ENCODE measurements at regions not wholly inside any gene's neighbourhood (a gene's known extent, or its start where the extent isn't known, plus 50 kb on each side); places are given as distances from the start of the nearest gene placed in this dataset.
"Not testable (repeated sequence)": the region's sequence is repeated elsewhere in the genome, so short reads cannot be mapped to it uniquely, and the experiment has no call there.

DNA sequence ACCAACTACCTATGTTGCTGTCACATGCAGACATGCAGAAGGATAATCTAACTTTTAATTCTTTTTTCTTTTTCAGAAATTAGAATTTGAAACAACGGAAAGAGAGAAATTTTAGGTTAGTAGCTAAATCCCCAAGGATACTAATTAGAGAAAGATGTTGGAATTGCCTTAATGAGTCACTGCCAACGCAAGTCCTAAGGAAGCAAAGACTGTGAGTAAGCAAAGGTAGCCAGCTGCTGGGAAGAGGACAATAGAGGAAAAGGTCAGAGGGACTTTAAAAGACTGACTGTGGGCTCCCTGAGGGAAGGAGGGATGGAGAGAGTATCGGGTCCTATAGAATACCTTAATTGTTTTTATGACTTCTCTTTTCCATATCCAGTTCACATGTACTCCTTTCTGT, 461.9 kb upstream of the PAPPA start:
- CTCF ChIA-PET, result no interaction called here

DNA sequence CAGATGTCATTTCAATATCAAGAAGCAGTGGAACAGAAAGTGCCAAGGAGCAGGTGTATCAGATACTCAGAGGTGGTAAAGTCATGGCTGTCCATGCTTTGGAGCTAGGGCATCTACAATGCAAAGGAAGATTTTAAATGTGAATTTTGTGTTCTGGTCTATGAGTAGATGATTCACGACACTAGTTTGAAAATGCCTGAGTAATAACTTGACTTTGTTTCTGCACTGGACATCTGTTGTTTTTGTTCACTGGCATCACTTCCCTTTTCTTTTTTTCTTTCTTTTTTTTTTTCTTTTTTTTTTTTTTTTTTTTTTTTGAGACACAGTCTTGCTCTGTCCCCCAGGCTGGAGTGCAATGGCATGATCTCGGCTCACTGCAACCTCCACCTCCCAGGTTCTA, 460.7 kb upstream of the PAPPA start:
- H3K4me3 ChIP-seq (ENCODE audit: control insufficient read depth in 1 of 2, extremely low read depth in 1 of 2, low read length in 1 of 2); POLR2A ChIA-PET; CTCF ChIA-PET; H3K36me3 Mint-ChIP-seq; H3K27ac Mint-ChIP-seq; H3K4me1 ChIP-seq (ENCODE audit: control insufficient read depth in 1 of 2, extremely low read depth in 1 of 2, insufficient read depth in 2 of 2, low read length in 2 of 2); H3K27ac ChIP-seq (ENCODE audit: low read length); DNase-seq; H3K4me1 Mint-ChIP-seq; H3K27me3 Mint-ChIP-seq; H3K4me3 Mint-ChIP-seq; H3K9me3 ChIP-seq; ATAC-seq (replicated peaks in 1 of 4); H3K9me3 Mint-ChIP-seq; H3K27me3 ChIP-seq (replicated peaks in 1 of 2; ENCODE audit: control insufficient read depth in 2 of 2, extremely low read depth in 1 of 2, insufficient read depth in 2 of 2, low read length in 1 of 2); H3K36me3 ChIP-seq (ENCODE audit: control insufficient read depth in 2 of 2, extremely low read depth in 1 of 2, insufficient read depth in 1 of 2, low read length in 1 of 2): not testable (repeated sequence)
- whole genome bisulfite sequencing (ENCODE audit: insufficient coverage), result 60% methylated on average over 1 of the region's 2 CpGs

More for the DNA sequence above, 461.9 kb upstream of the PAPPA start:
- H3K27ac Mint-ChIP-seq, result no peak overlapping the region
- DNase-seq (no peak), ATAC-seq (replicated peaks in 1 of 4) (no peak)
- H3K36me3 Mint-ChIP-seq, result no peaks in the 10 kb centered on the region
- H3K4me3 Mint-ChIP-seq, result no peak overlapping the region
- POLR2A ChIA-PET, result no interaction called here
- H3K27me3 Mint-ChIP-seq, result peaks cover 0 to 13% of the 10 kb centered on the region in 2 donors
- Histone ChIP-seq H3K27me3 (replicated peaks in 1 of 2; ENCODE audit: control insufficient read depth in 2 of 2, extremely low read depth in 1 of 2, insufficient read depth in 2 of 2, low read length in 1 of 2) (no peaks in the 10 kb centered on the region), H3K4me3 (ENCODE audit: control insufficient read depth in 1 of 2, extremely low read depth in 1 of 2, low read length in 1 of 2) (no peak overlapping the region), H3K4me1 (ENCODE audit: control insufficient read depth in 1 of 2, extremely low read depth in 1 of 2, insufficient read depth in 2 of 2, low read length in 2 of 2) (no peaks in the 10 kb centered on the region), H3K9me3 (no peaks in the 10 kb centered on the region), H3K36me3 (ENCODE audit: control insufficient read depth in 2 of 2, extremely low read depth in 1 of 2, insufficient read depth in 1 of 2, low read length in 1 of 2) (no peaks in the 10 kb centered on the region), H3K27ac (ENCODE audit: low read length) (no peak overlapping the region)
- no peaks in the 10 kb centered on the region for H3K4me1 Mint-ChIP-seq
- peaks cover 0 to 8% (median 7%) of the 10 kb centered on the region in 3 donors for H3K9me3 Mint-ChIP-seq
- 73% methylated on average over 2 of the region's 3 CpGs for WGBS (ENCODE audit: insufficient coverage)

DNA sequence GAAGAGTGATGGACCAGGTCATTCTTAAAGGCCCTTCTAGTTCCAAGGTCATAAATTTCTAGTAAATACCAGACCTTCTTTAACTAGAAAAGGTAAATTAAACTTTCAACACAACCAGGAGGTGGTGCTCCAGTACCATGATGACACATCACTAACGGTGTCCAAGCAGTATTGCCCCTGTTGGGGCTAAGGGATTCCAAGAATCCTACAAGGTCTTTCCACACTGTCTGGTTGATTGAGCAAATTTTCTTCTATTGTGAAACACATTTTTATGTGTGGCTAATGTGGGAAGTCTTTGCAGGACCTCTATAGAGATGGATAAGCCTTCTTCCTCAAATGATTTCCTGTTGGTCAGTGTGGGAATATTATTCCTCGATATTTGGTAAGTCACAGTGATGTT, 459.6 kb upstream of the PAPPA start:
- Mint-ChIP-seq H3K27me3 (peaks cover 0 to 7% of the 10 kb centered on the region in 2 donors), H3K36me3 (no peaks in the 10 kb centered on the region), H3K4me3 (no peak overlapping the region), H3K4me1 (no peaks in the 10 kb centered on the region), H3K9me3 (peaks cover 0 to 6% (median 0%) of the 10 kb centered on the region in 3 donors), H3K27ac (no peak overlapping the region)
- H3K27me3 ChIP-seq (replicated peaks in 1 of 2; ENCODE audit: control insufficient read depth in 2 of 2, extremely low read depth in 1 of 2, insufficient read depth in 2 of 2, low read length in 1 of 2), result no peaks in the 10 kb centered on the region
- H3K4me3 ChIP-seq (ENCODE audit: control insufficient read depth in 1 of 2, extremely low read depth in 1 of 2, low read length in 1 of 2), result no peak overlapping the region
- ChIA-PET POLR2A (no interaction called here), CTCF (no interaction called here)
- no peaks in the 10 kb centered on the region for H3K4me1 ChIP-seq (ENCODE audit: control insufficient read depth in 1 of 2, extremely low read depth in 1 of 2, insufficient read depth in 2 of 2, low read length in 2 of 2)
- WGBS (ENCODE audit: insufficient coverage), result 14% methylated on average over 1 of the region's 2 CpGs
- no peaks in the 10 kb centered on the region for H3K36me3 ChIP-seq (ENCODE audit: control insufficient read depth in 2 of 2, extremely low read depth in 1 of 2, insufficient read depth in 1 of 2, low read length in 1 of 2)
- ATAC-seq (replicated peaks in 1 of 4) (no peak), DNase-seq (no peak)
- H3K27ac ChIP-seq (ENCODE audit: low read length), result no peak overlapping the region
- H3K9me3 ChIP-seq, result no peaks in the 10 kb centered on the region

- no peak overlapping the region for H3K4me3 Mint-ChIP-seq
- ChIA-PET POLR2A (no interaction called here), CTCF (no interaction called here)
- H3K4me1 Mint-ChIP-seq, result no peaks in the 10 kb centered on the region
- Histone ChIP-seq H3K4me3 (ENCODE audit: control insufficient read depth in 1 of 2, extremely low read depth in 1 of 2, low read length in 1 of 2) (no peak overlapping the region), H3K27me3 (replicated peaks in 1 of 2; ENCODE audit: control insufficient read depth in 2 of 2, extremely low read depth in 1 of 2, insufficient read depth in 2 of 2, low read length in 1 of 2) (no peaks in the 10 kb centered on the region), H3K27ac (ENCODE audit: low read length) (no peak overlapping the region), H3K36me3 (ENCODE audit: control insufficient read depth in 2 of 2, extremely low read depth in 1 of 2, insufficient read depth in 1 of 2, low read length in 1 of 2) (no peaks in the 10 kb centered on the region), H3K9me3 (no peaks in the 10 kb centered on the region), H3K4me1 (ENCODE audit: control insufficient read depth in 1 of 2, extremely low read depth in 1 of 2, insufficient read depth in 2 of 2, low read length in 2 of 2) (no peaks in the 10 kb centered on the region)
- DNase-seq (no peak), ATAC-seq (replicated peaks in 1 of 4) (no peak)
- peaks cover 0 to 4% (median 0%) of the 10 kb centered on the region in 3 donors for H3K9me3 Mint-ChIP-seq
- H3K27ac Mint-ChIP-seq, result no peak overlapping the region
- H3K36me3 Mint-ChIP-seq, result no peaks in the 10 kb centered on the region
- peaks cover 0 to 7% of the 10 kb centered on the region in 2 donors for H3K27me3 Mint-ChIP-seq
Measured at GRCh38 chr9:115694991-115695390, 458.6 kb upstream of the PAPPA start.

DNA sequence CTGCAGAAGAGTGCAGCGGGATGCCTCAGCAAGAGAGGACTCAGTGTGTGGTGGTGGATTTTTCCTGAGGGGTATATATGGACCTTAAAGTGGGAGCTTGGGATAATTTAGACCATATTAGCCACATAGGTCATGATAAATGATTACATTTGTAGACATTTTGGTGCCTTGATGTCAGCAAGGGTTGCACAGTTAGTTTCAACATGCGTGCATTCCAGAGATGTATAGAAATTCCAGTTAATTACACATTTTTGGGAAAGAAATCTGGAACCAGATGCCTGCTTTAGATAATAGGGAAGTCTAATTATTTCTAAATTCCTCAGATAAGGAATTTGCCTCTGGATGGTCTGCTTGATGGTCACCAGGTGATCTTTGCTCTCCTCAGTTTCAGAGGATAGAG, 440.6 kb upstream of the PAPPA start:
- ATAC-seq (replicated peaks in 1 of 4), result no peak
- no peak overlapping the region for H3K4me3 Mint-ChIP-seq
- 83% methylated on average over 1 of the region's 2 CpGs for WGBS (ENCODE audit: insufficient coverage)

GRCh38 chr9:115715666-115716065, 437.9 kb upstream of the PAPPA start:
- ATAC-seq (replicated peaks in 1 of 4), result no peak
- Mint-ChIP-seq H3K4me1 (no peaks in the 10 kb centered on the region), H3K27me3 (no peaks in the 10 kb centered on the region), H3K27ac (no peak overlapping the region), H3K4me3 (no peak overlapping the region), H3K9me3 (peaks cover 0 to 13% (median 0%) of the 10 kb centered on the region in 3 donors), H3K36me3 (no peaks in the 10 kb centered on the region)
- Histone ChIP-seq H3K9me3 (no peaks in the 10 kb centered on the region), H3K27ac (ENCODE audit: low read length) (no peak overlapping the region), H3K27me3 (replicated peaks in 1 of 2; ENCODE audit: control insufficient read depth in 2 of 2, extremely low read depth in 1 of 2, insufficient read depth in 2 of 2, low read length in 1 of 2) (no peaks in the 10 kb centered on the region), H3K4me3 (ENCODE audit: control insufficient read depth in 1 of 2, extremely low read depth in 1 of 2, low read length in 1 of 2) (no peak overlapping the region), H3K4me1 (ENCODE audit: control insufficient read depth in 1 of 2, extremely low read depth in 1 of 2, insufficient read depth in 2 of 2, low read length in 2 of 2) (no peaks in the 10 kb centered on the region), H3K36me3 (ENCODE audit: control insufficient read depth in 2 of 2, extremely low read depth in 1 of 2, insufficient read depth in 1 of 2, low read length in 1 of 2) (no peaks in the 10 kb centered on the region)
- ChIA-PET POLR2A (no interaction called here), CTCF (no interaction called here)
- DNase-seq, result no peak
- WGBS (ENCODE audit: insufficient coverage), result 63% methylated on average over 2 of the region's 2 CpGs

More for the DNA sequence above, 440.6 kb upstream of the PAPPA start:
- H3K9me3 ChIP-seq, result no peaks in the 10 kb centered on the region
- Mint-ChIP-seq H3K27me3 (no peaks in the 10 kb centered on the region), H3K27ac (no peak overlapping the region), H3K9me3 (peaks cover 0 to 12% (median 0%) of the 10 kb centered on the region in 3 donors), H3K4me1 (no peaks in the 10 kb centered on the region), H3K36me3 (no peaks in the 10 kb centered on the region)
- no peaks in the 10 kb centered on the region for H3K4me1 ChIP-seq (ENCODE audit: control insufficient read depth in 1 of 2, extremely low read depth in 1 of 2, insufficient read depth in 2 of 2, low read length in 2 of 2)
- no peak for DNase-seq
- POLR2A ChIA-PET, result no interaction called here
- CTCF ChIA-PET, result no interaction called here
- H3K36me3 ChIP-seq (ENCODE audit: control insufficient read depth in 2 of 2, extremely low read depth in 1 of 2, insufficient read depth in 1 of 2, low read length in 1 of 2), result no peaks in the 10 kb centered on the region
- H3K4me3 ChIP-seq (ENCODE audit: control insufficient read depth in 1 of 2, extremely low read depth in 1 of 2, low read length in 1 of 2), result no peak overlapping the region
- H3K27ac ChIP-seq (ENCODE audit: low read length), result no peak overlapping the region
- no peaks in the 10 kb centered on the region for H3K27me3 ChIP-seq (replicated peaks in 1 of 2; ENCODE audit: control insufficient read depth in 2 of 2, extremely low read depth in 1 of 2, insufficient read depth in 2 of 2, low read length in 1 of 2)

GRCh38 chr9:115717298-115717697, 436.3 kb upstream of the PAPPA start:
- H3K9me3 ChIP-seq, result no peaks in the 10 kb centered on the region
- H3K36me3 ChIP-seq (ENCODE audit: control insufficient read depth in 2 of 2, extremely low read depth in 1 of 2, insufficient read depth in 1 of 2, low read length in 1 of 2), result no peaks in the 10 kb centered on the region
- Mint-ChIP-seq H3K4me1 (no peaks in the 10 kb centered on the region), H3K4me3 (no peak overlapping the region), H3K9me3 (peaks cover 0 to 13% (median 0%) of the 10 kb centered on the region in 3 donors), H3K27ac (no peak overlapping the region), H3K27me3 (no peaks in the 10 kb centered on the region), H3K36me3 (no peaks in the 10 kb centered on the region)
- H3K4me1 ChIP-seq (ENCODE audit: control insufficient read depth in 1 of 2, extremely low read depth in 1 of 2, insufficient read depth in 2 of 2, low read length in 2 of 2), result no peaks in the 10 kb centered on the region
- ChIA-PET CTCF (interaction anchor here in 1 of 2 donors (0.5 kb wide), 1 partner anchor 946 kb away, joined by 3 read pairs; no protein-coding TSS in a partner anchor), POLR2A (no interaction called here)
- no peaks in the 10 kb centered on the region for H3K27me3 ChIP-seq (replicated peaks in 1 of 2; ENCODE audit: control insufficient read depth in 2 of 2, extremely low read depth in 1 of 2, insufficient read depth in 2 of 2, low read length in 1 of 2)
- no peak for ATAC-seq (replicated peaks in 1 of 4)
- no peak overlapping the region for H3K4me3 ChIP-seq (ENCODE audit: control insufficient read depth in 1 of 2, extremely low read depth in 1 of 2, low read length in 1 of 2)
- DNase-seq, result no peak
- H3K27ac ChIP-seq (ENCODE audit: low read length), result no peak overlapping the region

Data from T-cell (primary cell).